ENCODE measurements at regions not wholly inside any gene's neighbourhood (a gene's known extent, or its start where the extent isn't known, plus 50 kb on each side); places are given as distances from the start of the nearest gene placed in this dataset.

DNA sequence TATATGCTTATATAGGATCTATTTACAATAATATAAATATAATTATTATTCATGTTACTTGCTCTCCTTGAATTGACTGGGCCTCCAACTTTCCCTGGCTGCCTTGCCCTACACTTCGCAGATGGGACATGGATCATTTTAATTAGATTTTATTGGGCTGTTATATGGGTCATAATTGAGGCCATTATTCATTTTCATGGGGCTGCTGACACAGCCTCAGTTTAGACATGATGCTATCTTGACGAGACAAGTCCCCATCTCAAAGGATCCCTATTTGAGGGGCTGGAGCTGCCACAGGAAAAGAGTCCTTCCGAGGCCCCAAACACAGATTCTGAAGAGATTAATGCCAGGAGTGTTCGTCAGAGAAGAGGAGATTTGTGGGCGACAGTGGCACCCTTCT is 170.4 kb downstream of the DHX35 start:
- Mint-ChIP-seq H3K27ac (no peak overlapping the region), H3K4me1 (peaks cover 17% of the 10 kb centered on the region), H3K36me3 (ENCODE audit: low read depth) (no peaks in the 10 kb centered on the region), H3K27me3 (ENCODE audit: insufficient read depth, low read depth, poor library complexity) (peaks cover 5% of the 10 kb centered on the region), H3K9me3 (no peaks in the 10 kb centered on the region), H3K4me3 (no peak overlapping the region)
- Histone ChIP-seq H4K20me1 (replicated peaks; ENCODE audit: insufficient read depth) (no peaks in the 10 kb centered on the region), H3K36me3 (ENCODE audit: insufficient read depth) (no peaks in the 10 kb centered on the region), H3F3A (replicated peaks; ENCODE audit: low read depth) (no peaks in the 10 kb centered on the region), H3K4me3 (no peak overlapping the region), H2AFZ (no peak overlapping the region), H3K9me2 (ENCODE audit: insufficient read depth) (no peaks in the 10 kb centered on the region), H3K4me1 (ENCODE audit: insufficient read depth) (peaks cover 16% of the 10 kb centered on the region), H3K4me2 (no peak overlapping the region), H3K27ac (ENCODE audit: low read depth) (no peak overlapping the region), H3K79me2 (replicated peaks; ENCODE audit: insufficient read depth) (no peaks in the 10 kb centered on the region), H3K27me3 (ENCODE audit: insufficient read depth) (no peaks in the 10 kb centered on the region)
- DNase-seq (ENCODE audit: low spot score) (no peak), ATAC-seq (no peak)
- TF ChIP-seq ZNF331 (CRISPR knock-in tag; IDR thresholded peaks at IDR 0.05; ENCODE audit: low read depth) (no peak), ETS1 (IDR thresholded peaks at IDR 0.05) (no peak), ZNF114 (CRISPR knock-in tag; IDR thresholded peaks at IDR 0.05) (no peak), EZH2 (IDR thresholded peaks at IDR 0.05; ENCODE audit: low read depth, unreplicated experiment) (no peak), ZNF462 (CRISPR knock-in tag; IDR thresholded peaks at IDR 0.05) (no peak), EZH2phosphoT487 (IDR thresholded peaks at IDR 0.05; ENCODE audit: unreplicated experiment) (no peak), JUNB (IDR thresholded peaks at IDR 0.05; ENCODE audit: unreplicated experiment) (no peak), STAT1 (IDR thresholded peaks at IDR 0.05; ENCODE audit: unreplicated experiment) (no peak), NANOG (IDR thresholded peaks at IDR 0.05; ENCODE audit: borderline replicate concordance) (no peak), POLR2AphosphoS5 (IDR thresholded peaks at IDR 0.05; ENCODE audit: low read depth) (no peak), CREB1 (CRISPR knock-in tag; IDR thresholded peaks at IDR 0.05; ENCODE audit: low read depth) (no peak)
- TF ChIP-seq, protein P1, sequence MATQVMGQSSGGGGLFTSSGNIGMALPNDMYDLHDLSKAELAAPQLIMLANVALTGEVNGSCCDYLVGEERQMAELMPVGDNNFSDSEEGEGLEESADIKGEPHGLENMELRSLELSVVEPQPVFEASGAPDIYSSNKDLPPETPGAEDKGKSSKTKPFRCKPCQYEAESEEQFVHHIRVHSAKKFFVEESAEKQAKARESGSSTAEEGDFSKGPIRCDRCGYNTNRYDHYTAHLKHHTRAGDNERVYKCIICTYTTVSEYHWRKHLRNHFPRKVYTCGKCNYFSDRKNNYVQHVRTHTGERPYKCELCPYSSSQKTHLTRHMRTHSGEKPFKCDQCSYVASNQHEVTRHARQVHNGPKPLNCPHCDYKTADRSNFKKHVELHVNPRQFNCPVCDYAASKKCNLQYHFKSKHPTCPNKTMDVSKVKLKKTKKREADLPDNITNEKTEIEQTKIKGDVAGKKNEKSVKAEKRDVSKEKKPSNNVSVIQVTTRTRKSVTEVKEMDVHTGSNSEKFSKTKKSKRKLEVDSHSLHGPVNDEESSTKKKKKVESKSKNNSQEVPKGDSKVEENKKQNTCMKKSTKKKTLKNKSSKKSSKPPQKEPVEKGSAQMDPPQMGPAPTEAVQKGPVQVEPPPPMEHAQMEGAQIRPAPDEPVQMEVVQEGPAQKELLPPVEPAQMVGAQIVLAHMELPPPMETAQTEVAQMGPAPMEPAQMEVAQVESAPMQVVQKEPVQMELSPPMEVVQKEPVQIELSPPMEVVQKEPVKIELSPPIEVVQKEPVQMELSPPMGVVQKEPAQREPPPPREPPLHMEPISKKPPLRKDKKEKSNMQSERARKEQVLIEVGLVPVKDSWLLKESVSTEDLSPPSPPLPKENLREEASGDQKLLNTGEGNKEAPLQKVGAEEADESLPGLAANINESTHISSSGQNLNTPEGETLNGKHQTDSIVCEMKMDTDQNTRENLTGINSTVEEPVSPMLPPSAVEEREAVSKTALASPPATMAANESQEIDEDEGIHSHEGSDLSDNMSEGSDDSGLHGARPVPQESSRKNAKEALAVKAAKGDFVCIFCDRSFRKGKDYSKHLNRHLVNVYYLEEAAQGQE (IDR thresholded peaks at IDR 0.05; ENCODE audit: unreplicated experiment), result no peak
- TF ChIP-seq, protein P2, sequence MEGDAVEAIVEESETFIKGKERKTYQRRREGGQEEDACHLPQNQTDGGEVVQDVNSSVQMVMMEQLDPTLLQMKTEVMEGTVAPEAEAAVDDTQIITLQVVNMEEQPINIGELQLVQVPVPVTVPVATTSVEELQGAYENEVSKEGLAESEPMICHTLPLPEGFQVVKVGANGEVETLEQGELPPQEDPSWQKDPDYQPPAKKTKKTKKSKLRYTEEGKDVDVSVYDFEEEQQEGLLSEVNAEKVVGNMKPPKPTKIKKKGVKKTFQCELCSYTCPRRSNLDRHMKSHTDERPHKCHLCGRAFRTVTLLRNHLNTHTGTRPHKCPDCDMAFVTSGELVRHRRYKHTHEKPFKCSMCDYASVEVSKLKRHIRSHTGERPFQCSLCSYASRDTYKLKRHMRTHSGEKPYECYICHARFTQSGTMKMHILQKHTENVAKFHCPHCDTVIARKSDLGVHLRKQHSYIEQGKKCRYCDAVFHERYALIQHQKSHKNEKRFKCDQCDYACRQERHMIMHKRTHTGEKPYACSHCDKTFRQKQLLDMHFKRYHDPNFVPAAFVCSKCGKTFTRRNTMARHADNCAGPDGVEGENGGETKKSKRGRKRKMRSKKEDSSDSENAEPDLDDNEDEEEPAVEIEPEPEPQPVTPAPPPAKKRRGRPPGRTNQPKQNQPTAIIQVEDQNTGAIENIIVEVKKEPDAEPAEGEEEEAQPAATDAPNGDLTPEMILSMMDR (conservative IDR thresholded peaks at IDR 0.05; ENCODE audit: low read depth in 2 of 2), result no peak
